SH-SY5Y (cell line): ENCODE measurements at regions not wholly inside any gene's neighbourhood (a gene's known extent, or its start where the extent isn't known, plus 50 kb on each side); places are given as distances from the start of the nearest gene placed in this dataset.

Source experiments
- GATA2 ChIP-seq: IDR thresholded peaks from 2 replicates; pipeline ENCODE4 v1.6.1; 2011; ENCODE audit warnings: mild to moderate bottlenecking, low read depth, low read length
- GATA3 ChIP-seq: IDR thresholded peaks from 2 replicates; pipeline ENCODE4 v1.6.1; 2011; ENCODE audit warnings: low read depth, mild to moderate bottlenecking, low read length, moderate library complexity

DNA sequence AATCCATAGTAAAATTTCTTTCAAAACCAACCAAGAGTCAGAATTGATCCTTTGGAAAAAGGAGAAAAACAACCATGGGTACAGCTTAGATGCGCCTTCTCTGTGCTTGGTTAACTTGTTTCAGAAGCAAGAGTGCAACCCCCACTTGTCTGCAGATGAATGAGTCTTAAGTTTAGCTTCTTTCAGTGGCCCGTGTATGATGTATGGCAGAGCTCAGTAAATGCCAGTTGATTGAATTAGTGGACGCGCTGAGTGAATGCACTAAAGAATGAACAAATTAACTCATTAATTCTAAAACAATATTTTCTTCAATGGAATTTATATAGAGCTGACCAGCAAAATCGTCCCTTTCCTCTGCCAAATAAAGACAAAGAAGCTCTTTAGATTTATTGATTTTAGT is 67.0 kb upstream of the ARHGEF3 start:
- no peak for TF ChIP-seq GATA3
- no peak for TF ChIP-seq GATA2

GRCh38 chr3:56867671-56868070 is 65.9 kb upstream of the ARHGEF3 start:
- TF ChIP-seq GATA3 (no peak), GATA2 (no peak)

GRCh38 chr3:56864918-56865524 is 63.3 kb upstream of the ARHGEF3 start:
- TF ChIP-seq GATA2 (no peak), GATA3 (no peak)

DNA sequence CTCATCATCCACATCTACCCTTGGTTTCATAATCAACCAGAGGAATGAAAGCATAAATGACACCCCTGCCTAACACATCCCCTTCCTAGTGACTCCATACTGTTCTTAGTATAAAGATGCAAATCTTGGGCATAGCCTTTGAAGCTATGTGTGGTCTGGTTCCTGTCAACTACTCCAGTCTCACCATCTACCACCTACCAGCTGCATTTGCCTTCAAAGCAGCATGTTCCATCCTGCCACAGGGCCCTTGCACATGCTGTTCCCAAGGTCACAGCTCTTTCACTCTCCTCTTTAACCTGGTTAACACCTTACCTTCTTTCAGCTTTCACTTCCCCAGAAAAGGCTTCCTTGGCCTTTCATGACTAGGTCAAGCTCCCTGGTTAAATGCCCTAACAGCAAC is 62.3 kb upstream of the ARHGEF3 start:
- no peak for TF ChIP-seq GATA2
- TF ChIP-seq GATA3 = no peak

DNA sequence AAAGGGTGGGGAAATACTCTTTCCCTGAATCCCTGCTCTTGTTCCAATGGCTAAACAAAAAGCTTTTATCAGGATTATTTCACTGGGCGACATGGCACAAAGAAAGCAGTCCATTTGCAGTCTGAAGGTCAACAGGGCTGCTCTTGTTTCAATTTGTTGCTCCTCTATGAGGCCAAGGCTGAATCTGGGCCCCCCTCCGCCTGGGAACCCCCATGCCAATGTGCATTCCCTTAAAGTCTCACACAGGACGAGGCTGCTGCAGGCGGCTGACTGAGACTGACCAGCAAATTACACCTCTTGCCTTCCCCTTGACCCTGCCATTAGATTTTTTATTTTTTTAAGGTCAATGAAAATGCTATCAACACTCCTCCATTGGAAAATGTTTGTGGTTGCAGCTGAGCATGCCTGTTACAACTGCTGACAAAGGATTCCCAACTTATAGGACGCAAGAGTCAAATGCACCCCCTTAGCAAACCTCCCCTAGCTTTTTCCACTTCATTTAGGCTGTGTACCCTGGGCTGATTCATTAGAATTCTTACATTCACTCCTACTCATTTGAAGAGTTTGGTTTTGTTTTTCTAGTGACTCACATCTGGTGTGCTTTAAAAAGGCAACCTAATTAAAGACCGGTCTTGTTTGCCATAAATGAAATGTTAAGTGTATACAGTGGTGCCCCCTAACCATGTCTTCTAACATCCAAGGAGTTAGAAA is 60.8 kb upstream of the ARHGEF3 start:
- TF ChIP-seq GATA2 = no peak
- no peak for TF ChIP-seq GATA3

- no peak for TF ChIP-seq GATA3
- TF ChIP-seq GATA2 = no peak
Measured at GRCh38 chr3:56861511-56861910, 59.8 kb upstream of the ARHGEF3 start.

- TF ChIP-seq GATA2 (no peak), GATA3 (no peak)
Measured at GRCh38 chr3:56860939-56861338, 59.2 kb upstream of the ARHGEF3 start.

DNA sequence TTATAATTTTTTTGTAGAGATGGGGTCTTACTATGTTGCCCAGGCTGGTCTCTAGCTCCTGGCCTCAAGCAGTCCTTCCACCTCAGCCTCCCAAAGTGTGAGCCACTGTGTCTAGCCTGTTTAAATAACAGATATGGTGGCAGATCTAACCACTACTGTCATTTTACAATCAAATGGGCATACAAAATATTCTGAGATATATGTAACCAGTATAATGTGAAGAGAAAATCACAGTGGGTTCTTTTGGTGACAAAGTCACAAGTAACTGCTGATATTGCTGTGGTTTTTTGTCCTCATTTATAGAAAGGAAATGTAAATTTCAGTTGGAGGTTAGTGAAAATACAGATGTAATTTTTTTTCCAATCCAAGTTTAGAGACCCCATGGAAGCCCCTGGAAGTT is 58.6 kb upstream of the ARHGEF3 start:
- TF ChIP-seq GATA3 (no peak), GATA2 (no peak)

GRCh38 chr3:56858331-56858730 is 56.6 kb upstream of the ARHGEF3 start:
- TF ChIP-seq GATA2 = peak; percentile 59
- no peak for TF ChIP-seq GATA3

DNA sequence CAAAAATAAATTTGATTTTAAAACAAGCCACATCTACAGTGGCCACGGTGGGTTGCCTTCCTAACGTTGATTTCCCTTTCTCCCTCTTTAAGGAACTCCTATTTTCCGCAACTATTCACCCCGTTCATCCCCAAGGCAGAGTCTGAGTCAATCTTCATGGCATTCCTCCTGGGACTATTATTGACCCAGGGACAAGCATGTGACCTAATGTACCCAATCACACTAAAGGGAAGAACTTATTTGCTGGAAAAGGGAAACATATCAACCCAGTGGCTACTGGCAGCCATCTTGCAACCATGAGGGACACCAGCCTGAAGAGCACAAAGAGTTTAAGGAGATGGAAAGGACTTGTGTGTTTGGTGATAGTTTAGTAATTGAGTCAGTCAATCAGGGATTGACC is 55.4 kb upstream of the ARHGEF3 start:
- no peak for TF ChIP-seq GATA3
- no peak for TF ChIP-seq GATA2

- TF ChIP-seq GATA2 = no peak; the same call in 1 of the 2 replicates
- peak; percentile 52; the same call in 1 of the 2 replicates for TF ChIP-seq GATA3
Measured at GRCh38 chr3:56856752-56857151, 55.0 kb upstream of the ARHGEF3 start.

DNA sequence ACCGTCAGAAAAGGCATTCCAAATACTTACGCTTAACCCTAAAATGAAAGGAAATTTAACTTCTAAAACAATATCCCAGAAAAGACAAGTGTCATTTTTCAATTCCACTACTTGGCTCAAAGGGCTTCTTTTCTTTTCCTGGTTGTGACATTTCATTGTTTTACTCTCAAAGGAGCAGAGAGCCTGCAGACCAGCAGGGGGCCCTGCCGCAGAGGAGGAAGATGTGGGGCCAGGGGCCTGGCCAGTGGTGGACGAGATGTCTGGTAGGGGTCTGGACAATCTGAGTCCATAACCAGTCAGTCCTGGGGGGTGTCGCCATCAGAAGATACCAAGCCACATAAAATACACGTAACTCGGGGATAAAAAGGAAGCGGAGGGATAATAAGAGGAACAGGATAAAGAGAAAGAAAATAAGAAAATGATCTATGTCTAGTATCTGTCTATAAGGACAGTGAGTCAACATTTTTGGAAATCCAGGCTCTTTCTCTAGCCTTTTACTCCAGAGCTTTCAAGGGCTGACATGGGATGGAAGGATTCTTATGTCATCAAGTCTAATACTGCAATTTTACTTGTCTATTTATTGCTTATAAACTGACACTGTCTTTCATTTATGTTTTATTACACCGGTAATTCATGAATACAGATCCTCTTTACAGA is 54.2 kb upstream of the ARHGEF3 start:
- no peak for TF ChIP-seq GATA2
- TF ChIP-seq GATA3 = no peak

- no peak for TF ChIP-seq GATA2
- no peak for TF ChIP-seq GATA3
Measured at GRCh38 chr3:56854856-56855611, 53.3 kb upstream of the ARHGEF3 start.
